ENCODE measurements at regions not wholly inside any gene's neighbourhood (a gene's known extent, or its start where the extent isn't known, plus 50 kb on each side); places are given as distances from the start of the nearest gene placed in this dataset.
"Not testable (repeated sequence)": the region's sequence is repeated elsewhere in the genome, so short reads cannot be mapped to it uniquely, and the experiment has no call there.

DNA sequence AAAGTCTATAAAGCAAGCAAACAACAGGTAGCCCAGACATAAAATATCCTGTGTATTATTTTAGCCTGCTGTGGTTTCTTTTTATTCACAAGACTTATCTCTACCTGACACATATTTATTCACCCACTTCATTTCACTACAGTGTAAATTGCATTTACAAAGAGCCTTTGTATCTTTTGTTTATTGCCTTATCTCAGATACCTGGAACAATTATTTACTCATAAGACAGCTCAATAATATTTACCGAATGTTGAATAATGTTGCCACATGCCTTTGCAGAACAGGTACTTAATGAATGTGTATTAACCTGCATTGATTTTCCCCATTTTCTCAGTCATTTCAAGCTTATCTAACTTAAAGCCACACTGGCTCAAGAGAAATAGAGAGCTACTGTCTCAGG is 603.6 kb downstream of the FBXO15 start:
- no peak for DNase-seq (ENCODE audit: low read depth)

DNA sequence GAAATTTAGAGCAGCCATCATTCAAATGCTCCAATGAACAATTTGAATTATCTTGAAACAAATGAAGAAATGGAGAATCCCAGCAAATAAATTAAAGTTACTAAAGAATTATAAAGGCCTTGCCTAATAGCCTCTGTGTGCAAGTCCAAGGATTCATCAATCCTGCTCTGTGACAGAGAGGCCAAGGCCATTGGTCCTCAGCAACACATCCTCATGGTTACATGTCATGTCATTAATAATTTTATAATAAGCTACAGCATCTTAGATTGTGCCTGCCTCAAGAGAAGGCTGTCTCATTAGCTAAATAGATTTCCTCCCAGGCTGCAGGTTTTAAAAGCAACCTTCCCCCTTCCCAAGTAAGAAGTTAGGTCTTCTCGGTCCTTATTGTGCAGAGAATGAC is 611.6 kb downstream of the FBXO15 start:
- no peak for DNase-seq (ENCODE audit: low read depth)

DNA sequence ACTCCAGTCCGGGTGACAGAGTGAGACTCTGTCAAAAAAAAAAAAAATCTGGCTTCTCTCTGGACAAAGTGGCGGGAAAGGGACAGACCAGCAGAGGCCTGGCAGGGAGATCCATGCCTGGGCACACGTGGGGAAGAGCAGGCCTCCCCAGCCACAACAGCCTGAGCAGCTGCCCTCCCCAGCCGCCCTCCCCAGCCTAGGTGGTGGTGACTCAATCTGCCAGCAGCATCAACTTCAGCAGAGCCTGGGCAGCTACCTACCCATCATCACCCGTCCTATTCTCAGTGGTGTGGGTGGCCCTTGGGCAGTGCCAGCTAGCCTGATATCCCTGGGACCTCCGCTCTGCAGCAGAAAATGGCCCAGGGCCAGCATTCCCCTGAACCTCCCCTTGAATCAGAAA is 612.4 kb downstream of the FBXO15 start:
- no peak for DNase-seq (ENCODE audit: low read depth)

- DNase-seq (ENCODE audit: low read depth): no peak
These were observed 616.0 kb downstream of the FBXO15 start for GRCh38 chr18:73531601-73532000.

DNA sequence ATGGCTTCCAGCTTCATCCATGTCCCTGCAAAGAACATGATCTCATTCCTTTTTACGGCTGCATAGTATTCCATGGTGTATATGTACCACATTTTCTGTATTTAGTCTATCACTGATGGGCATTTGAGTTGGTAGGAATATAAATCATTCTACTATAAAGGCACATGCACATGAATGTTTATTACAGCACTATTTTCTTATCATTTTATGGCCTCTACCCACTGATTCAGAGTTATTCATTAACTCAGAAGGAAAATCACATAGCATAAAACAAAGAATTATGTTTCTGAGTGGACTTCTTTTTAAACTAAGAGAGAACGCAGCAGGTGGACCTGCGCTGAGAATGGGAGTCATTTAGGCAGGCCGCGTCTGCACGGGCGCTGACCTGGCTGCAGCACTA is 619.6 kb downstream of the FBXO15 start:
- DNase-seq (ENCODE audit: low read depth): no peak

- DNase-seq (ENCODE audit: low read depth): no peak
These were observed 627.4 kb downstream of the FBXO15 start for GRCh38 chr18:73520229-73520628.

GRCh38 chr18:73516056-73516455 is 631.6 kb downstream of the FBXO15 start:
- DNase-seq (ENCODE audit: low read depth): not testable (repeated sequence)

DNA sequence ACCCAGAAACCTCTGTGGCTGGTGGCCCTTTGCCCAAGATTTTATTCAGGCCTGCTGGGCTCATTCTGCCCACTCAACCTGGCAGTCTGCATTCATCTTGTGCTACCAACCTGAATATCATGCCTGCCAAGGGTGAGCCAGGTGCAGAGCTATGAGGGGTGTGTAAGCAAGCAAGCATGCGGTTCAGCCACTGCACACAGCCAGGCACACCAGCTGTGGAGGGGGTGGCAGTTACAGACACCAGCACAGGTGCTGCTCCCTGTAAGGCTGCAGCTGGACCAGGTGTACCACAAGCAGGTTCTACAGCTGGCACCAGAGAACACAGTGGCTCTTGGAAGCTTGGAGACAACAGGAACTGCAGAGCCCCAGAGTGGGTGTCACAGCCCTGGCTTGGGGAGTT is 633.2 kb downstream of the FBXO15 start:
- DNase-seq (ENCODE audit: low read depth): no peak

- no peak for DNase-seq (ENCODE audit: low read depth)
These were observed 635.7 kb downstream of the FBXO15 start for GRCh38 chr18:73511771-73512503.

DNA sequence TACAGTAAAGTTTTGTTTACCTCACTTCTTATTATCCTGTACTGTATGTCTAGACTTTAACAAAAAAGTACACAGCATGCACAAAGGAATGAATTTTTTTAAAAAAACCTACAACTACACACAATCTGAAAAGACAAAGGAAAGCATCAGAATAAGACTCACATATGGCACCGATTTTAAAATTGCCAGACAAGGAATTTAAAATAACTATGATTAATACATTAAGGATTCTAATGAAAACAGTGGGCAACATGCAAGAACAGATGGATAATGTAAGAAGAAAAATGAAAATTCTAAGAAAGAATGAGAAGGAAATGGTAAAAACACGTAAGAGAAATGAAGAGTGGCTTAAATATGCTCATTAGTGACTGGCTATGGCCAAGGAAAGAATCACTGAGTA is 638.2 kb downstream of the FBXO15 start:
- no peak for DNase-seq (ENCODE audit: low read depth)

DNA sequence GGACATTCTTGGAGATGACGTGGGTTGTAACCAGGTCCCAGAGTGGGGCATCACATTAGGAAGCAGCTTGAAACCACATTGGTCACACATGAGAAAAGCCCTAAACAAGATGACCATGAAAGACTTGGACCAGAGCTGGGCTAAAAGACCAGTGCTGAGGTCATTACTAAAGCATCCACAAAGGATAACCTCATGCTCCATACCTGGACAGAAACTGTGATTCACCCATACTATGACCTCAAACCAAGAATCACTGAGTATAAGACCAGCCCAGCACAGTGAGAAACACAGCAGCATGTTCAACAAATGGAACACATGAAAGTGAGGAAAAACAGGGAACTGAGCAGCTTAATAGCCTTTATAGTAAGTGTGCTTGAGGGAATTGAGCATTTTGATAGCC is 635.5 kb upstream of the NETO1 start:
- no peak for DNase-seq (ENCODE audit: low read depth)

DNA sequence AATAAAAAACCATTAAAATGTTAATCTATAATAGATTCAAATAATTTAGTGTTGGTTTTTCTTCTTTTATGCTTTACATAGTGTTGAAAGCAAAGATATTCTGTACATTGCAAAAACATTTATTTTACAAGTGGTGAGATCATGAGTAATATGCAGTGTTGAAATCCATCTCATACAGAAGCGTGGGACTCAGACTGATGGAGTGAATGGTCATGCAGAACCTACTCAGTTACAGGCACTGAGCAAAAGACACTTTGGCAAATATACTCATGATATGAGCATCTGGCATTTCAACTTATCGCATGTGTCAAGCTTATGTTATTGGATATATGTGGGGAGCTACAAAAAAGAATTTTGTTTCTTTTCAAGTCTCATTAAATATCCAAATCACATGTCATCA is 620.2 kb upstream of the NETO1 start:
- DNase-seq (ENCODE audit: low read depth): no peak

- DNase-seq (ENCODE audit: low read depth): no peak
These were observed 617.4 kb upstream of the NETO1 start for GRCh38 chr18:73485166-73485565.

- DNase-seq (ENCODE audit: low read depth): no peak
These were observed 615.1 kb upstream of the NETO1 start for GRCh38 chr18:73482901-73483300.

- DNase-seq (ENCODE audit: low read depth): no peak
These were observed 611.7 kb upstream of the NETO1 start for GRCh38 chr18:73479477-73479876.

GRCh38 chr18:73478191-73478590 is 610.4 kb upstream of the NETO1 start:
- DNase-seq (ENCODE audit: low read depth): no peak

DNA sequence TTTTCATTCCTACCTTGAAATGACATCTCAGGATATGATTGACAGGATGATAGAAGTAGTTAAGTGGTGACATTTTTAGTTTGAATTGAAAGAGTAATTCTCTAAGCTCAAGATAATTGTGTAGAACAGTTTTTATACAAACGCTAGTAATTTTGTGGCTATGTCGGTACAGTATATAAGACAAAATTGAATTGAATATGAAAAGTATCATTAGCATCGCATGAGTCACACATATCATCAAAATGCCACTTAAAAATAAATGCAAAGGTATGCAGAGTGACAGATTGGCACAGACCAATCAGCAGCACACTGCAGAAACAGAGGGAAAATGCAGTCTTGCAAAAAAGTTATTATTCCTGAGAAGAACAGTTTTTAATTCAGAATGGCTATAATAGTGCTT is 608.2 kb upstream of the NETO1 start:
- no peak for DNase-seq (ENCODE audit: low read depth)

- DNase-seq (ENCODE audit: low read depth): no peak
These were observed 594.3 kb upstream of the NETO1 start for GRCh38 chr18:73462092-73462491.

DNA sequence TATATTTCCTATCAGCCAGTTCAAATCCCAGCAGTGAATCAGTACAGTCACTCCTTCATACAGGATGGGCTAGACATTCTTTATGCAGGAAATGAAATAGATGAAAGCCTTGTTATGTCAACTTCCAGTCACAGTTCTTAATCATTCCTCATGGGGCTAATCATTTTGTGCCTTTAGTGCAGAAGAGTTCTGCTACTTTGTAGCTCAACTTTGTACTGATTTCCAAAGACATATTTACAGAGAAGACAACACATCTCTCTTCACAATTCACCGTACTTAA is 593.9 kb upstream of the NETO1 start:
- DNase-seq (ENCODE audit: low read depth): no peak

DNA sequence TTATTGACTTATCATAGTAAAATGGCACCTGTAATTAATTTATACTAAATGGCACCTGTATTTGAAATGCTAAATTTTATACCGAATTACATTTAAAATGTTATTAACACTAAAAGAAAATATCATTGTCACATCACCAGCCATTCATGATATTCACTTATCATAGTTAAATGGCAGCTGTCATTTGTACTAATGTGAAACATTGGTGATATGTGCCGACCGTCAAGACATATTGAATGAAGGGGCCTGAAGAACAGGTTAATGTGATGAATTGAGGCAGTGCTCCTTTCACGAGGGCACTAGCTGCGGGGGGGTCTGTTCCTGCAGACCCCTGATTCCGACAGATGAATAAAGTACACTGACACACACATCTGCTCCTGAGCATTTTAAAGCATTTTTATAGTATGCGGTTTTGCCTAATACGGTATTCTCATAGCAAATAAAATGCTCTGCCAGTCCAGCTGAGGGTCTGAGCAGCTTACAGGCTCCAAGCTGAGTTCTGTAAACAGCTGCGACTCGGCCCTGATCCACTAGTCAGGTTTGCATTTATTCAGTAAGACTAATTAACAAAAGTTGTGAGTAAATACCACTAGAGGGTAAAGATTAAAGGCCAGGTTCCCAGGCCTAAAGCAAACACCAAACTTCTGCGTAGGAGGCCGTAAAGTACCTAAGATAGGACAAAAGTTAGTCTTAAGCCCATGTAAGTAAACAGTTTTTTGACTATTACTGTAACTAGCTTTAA is 593.4 kb upstream of the NETO1 start:
- no peak for DNase-seq (ENCODE audit: low read depth)

GRCh38 chr18:73458186-73458964 is 590.6 kb upstream of the NETO1 start:
- no peak for DNase-seq (ENCODE audit: low read depth)

GRCh38 chr18:73456643-73457042 is 588.9 kb upstream of the NETO1 start:
- no peak for DNase-seq (ENCODE audit: low read depth)

GRCh38 chr18:73452866-73453265 is 585.1 kb upstream of the NETO1 start:
- no peak for DNase-seq (ENCODE audit: low read depth)

Data from CMK (cell line).